ENCODE measurements at regions not wholly inside any gene's neighbourhood (a gene's known extent, or its start where the extent isn't known, plus 50 kb on each side); places are given as distances from the start of the nearest gene placed in this dataset.

DNA sequence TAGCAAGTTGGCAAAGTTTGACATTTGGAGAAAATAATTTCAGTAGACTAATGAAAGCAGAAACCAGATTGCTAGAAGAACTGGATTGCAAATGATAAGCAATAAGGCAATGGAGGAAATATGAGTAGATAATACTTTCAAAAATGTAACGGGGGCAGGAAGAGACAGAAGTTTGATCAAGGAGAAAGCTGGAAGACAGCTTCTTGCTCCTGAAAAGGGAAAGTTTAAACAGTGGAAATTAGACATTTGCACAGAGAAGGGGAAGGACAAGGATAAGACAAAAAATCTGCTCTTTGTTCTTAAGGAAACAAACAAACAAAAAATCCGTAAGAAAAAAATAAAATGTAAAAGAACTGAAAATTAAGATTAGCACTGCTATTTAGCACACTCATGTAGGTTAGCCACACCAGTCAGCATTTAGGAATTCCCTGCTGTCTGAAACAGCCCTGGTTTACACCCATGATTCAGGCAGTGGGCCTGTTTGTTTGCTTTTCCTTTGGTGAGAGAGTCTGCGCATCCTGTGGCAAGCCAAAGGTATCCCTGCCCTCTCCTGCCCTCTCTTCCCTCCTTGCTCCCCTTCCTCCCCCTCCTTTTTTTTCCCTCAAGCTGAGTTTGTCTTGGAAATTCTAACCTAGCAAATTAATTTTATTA is 104.3 kb upstream of the CAV2 start:
- TF ChIP-seq POLR2AphosphoS5 (IDR thresholded peaks at IDR 0.05) (no peak), POLR2A (IDR thresholded peaks at IDR 0.05; ENCODE audit: low read depth) (no peak), EP300 (IDR thresholded peaks at IDR 0.05) (no peak)
- TF ChIP-seq, protein P1, sequence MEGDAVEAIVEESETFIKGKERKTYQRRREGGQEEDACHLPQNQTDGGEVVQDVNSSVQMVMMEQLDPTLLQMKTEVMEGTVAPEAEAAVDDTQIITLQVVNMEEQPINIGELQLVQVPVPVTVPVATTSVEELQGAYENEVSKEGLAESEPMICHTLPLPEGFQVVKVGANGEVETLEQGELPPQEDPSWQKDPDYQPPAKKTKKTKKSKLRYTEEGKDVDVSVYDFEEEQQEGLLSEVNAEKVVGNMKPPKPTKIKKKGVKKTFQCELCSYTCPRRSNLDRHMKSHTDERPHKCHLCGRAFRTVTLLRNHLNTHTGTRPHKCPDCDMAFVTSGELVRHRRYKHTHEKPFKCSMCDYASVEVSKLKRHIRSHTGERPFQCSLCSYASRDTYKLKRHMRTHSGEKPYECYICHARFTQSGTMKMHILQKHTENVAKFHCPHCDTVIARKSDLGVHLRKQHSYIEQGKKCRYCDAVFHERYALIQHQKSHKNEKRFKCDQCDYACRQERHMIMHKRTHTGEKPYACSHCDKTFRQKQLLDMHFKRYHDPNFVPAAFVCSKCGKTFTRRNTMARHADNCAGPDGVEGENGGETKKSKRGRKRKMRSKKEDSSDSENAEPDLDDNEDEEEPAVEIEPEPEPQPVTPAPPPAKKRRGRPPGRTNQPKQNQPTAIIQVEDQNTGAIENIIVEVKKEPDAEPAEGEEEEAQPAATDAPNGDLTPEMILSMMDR (IDR thresholded peaks at IDR 0.05): no peak
- Histone ChIP-seq H3K36me3 (no peaks in the 10 kb centered on the region), H3K9me3 (no peaks in the 10 kb centered on the region), H3K27ac (replicated peaks in 1 of 4) (peak overlapping the region; percentile 5 to 47 (median 26)), H3K27me3 (no peaks in the 10 kb centered on the region), H3K4me1 (peaks cover 26 to 34% (median 28%) of the 10 kb centered on the region in 4 donors), H3K4me3 (no peak overlapping the region)
- 47% methylated on average over 3 of the region's 3 CpGs for WGBS
- DNase-seq (ENCODE audit: extremely low spot score): no peak
- intact Hi-C loops (cut with DNase I): no loop called here

DNA sequence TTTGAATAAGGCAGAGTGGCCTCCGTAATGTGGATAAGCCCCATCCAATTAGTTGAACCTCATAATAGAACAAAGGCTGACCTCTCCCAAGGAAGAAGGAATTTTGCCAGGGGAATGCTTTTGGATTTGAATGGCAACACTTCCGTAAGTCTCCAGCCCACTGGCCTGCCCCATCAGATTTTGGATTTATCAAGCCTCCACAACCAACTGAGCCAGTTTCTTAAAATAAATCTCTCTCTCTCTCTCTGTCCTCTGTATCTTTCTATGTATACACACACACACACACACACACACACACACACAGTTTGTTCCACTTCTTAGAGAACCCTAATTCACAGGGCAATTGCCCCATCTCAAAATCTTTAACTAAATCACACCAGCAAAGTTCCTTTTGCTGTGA is 100.9 kb upstream of the CAV2 start:
- intact Hi-C loops (cut with DNase I): no loop called here
- peaks cover 19 to 30% (median 24%) of the 10 kb centered on the region in 4 donors for H3K4me1 ChIP-seq
- no peak overlapping the region for H3K27ac ChIP-seq (replicated peaks in 1 of 4)
- no peak for DNase-seq (ENCODE audit: extremely low spot score)
- 89% methylated on average over 2 of the region's 2 CpGs for WGBS
- H3K9me3 ChIP-seq: no peaks in the 10 kb centered on the region
- H3K36me3 ChIP-seq: no peaks in the 10 kb centered on the region
- H3K27me3 ChIP-seq: no peaks in the 10 kb centered on the region
- H3K4me3 ChIP-seq: no peak overlapping the region
- TF ChIP-seq EP300 (IDR thresholded peaks at IDR 0.05): no peak
- no peak for TF ChIP-seq POLR2AphosphoS5 (IDR thresholded peaks at IDR 0.05)
- TF ChIP-seq, protein P1 (IDR thresholded peaks at IDR 0.05): no peak
- TF ChIP-seq POLR2A (IDR thresholded peaks at IDR 0.05; ENCODE audit: low read depth): no peak

- Histone ChIP-seq H3K27me3 (no peaks in the 10 kb centered on the region), H3K27ac (replicated peaks in 1 of 4) (no peak overlapping the region), H3K4me1 (peaks cover 13 to 19% (median 17%) of the 10 kb centered on the region in 4 donors), H3K4me3 (no peak overlapping the region), H3K9me3 (no peaks in the 10 kb centered on the region), H3K36me3 (no peaks in the 10 kb centered on the region)
- TF ChIP-seq EP300 (IDR thresholded peaks at IDR 0.05) (no peak), POLR2AphosphoS5 (IDR thresholded peaks at IDR 0.05) (no peak), POLR2A (IDR thresholded peaks at IDR 0.05; ENCODE audit: low read depth) (no peak)
- TF ChIP-seq, protein P1 (IDR thresholded peaks at IDR 0.05): no peak
- intact Hi-C loops (cut with DNase I): no loop called here
- no peak for DNase-seq (ENCODE audit: extremely low spot score)
Observed at GRCh38 chr7:116399819-116400218, 99.7 kb upstream of the CAV2 start.

DNA sequence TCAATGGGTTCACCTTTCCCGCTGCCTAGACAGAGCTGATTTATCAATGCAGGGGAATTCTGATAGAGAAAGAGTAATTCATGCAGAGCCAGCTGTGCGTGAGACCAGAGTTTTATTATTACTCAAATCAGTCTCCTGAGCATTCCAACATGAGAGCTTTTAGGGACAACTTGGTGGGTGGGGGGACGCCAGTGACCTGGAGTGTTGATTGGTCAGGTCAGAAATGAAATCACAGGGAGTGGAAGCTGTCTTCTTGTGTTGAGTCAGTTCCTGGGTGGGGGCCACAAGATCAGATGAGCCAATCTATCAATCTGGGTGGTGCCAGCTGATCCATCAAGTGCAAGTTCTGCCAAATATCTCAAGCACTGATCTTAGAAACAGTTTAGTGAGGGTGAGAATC is 99.0 kb upstream of the CAV2 start:
- no peaks in the 10 kb centered on the region for H3K36me3 ChIP-seq
- H3K9me3 ChIP-seq: no peaks in the 10 kb centered on the region
- no peak overlapping the region for H3K4me3 ChIP-seq
- no peak overlapping the region for H3K27ac ChIP-seq (replicated peaks in 1 of 4)
- peaks cover 6 to 12% (median 11%) of the 10 kb centered on the region in 4 donors for H3K4me1 ChIP-seq
- H3K27me3 ChIP-seq: no peaks in the 10 kb centered on the region
- WGBS: 94% methylated on average over 3 of the region's 3 CpGs
- TF ChIP-seq POLR2A (IDR thresholded peaks at IDR 0.05; ENCODE audit: low read depth) (no peak), EP300 (IDR thresholded peaks at IDR 0.05) (no peak), POLR2AphosphoS5 (IDR thresholded peaks at IDR 0.05) (no peak)
- TF ChIP-seq, protein P1 (IDR thresholded peaks at IDR 0.05): no peak
- no peak for DNase-seq (ENCODE audit: extremely low spot score)
- intact Hi-C loops (cut with DNase I): no loop called here

DNA sequence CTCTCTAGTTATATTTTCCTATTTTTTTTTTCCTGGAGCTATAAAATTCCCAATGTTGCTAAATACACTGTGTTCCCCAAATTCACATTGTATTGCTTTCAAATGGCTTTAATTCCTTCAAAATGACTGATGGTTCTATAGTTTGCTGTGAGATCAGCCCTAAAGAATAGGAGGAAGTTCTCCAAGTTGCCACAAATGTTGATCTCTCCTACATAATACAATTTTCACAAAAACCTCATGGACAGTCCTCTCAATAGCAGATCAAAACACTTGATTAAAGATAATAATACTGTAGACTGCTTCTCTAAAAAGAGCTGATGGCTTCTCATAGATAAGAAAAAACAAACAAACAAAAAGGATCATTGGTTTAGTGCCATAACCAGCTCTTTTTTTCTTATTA is 97.8 kb upstream of the CAV2 start:
- no peak overlapping the region for H3K27ac ChIP-seq (replicated peaks in 1 of 4)
- no peaks in the 10 kb centered on the region for H3K36me3 ChIP-seq
- H3K9me3 ChIP-seq: no peaks in the 10 kb centered on the region
- H3K4me3 ChIP-seq: no peak overlapping the region
- no peak for DNase-seq (ENCODE audit: extremely low spot score)
- H3K27me3 ChIP-seq: no peaks in the 10 kb centered on the region
- H3K4me1 ChIP-seq: peaks cover 0 to 8% (median 6%) of the 10 kb centered on the region in 4 donors
- no peak for TF ChIP-seq POLR2AphosphoS5 (IDR thresholded peaks at IDR 0.05)
- no peak for TF ChIP-seq POLR2A (IDR thresholded peaks at IDR 0.05; ENCODE audit: low read depth)
- TF ChIP-seq, protein P1 (IDR thresholded peaks at IDR 0.05): no peak
- TF ChIP-seq EP300 (IDR thresholded peaks at IDR 0.05): no peak
- intact Hi-C loops (cut with DNase I): no loop called here

All from esophagus muscularis mucosa (tissue), 4 donors.